Endothelial cell of umbilical vein (primary cell): ENCODE measurements at regions not wholly inside any gene's neighbourhood (a gene's known extent, or its start where the extent isn't known, plus 50 kb on each side); places are given as distances from the start of the nearest gene placed in this dataset.

ENCODE experiments used
- BruUV-seq: library from RNA; stranded (reverse); fragments of 400-500 nt; replicated peaks from 2 replicates; lab custom pipeline; 2021; lab: Mats Ljungman, UMichigan
- CTCF ChIA-PET: fragments of 300-600, 350-600 bp; sonication (Branson Sonifier 250); formaldehyde crosslinking; loops from one replicate; lab custom pipeline; 2021; ENCODE audit warnings: antibody characterized with exemption, inconsistent platforms; lab: Charles Lee
- POLR2A ChIA-PET: fragments of 300-600, 350-600 bp; sonication (Branson Sonifier 250); formaldehyde crosslinking; loops from one replicate; lab custom pipeline; 2021; ENCODE audit warnings: antibody characterized with exemption, inconsistent platforms; lab: Charles Lee
- DNase-seq: peaks from one replicate; pipeline ENCODE4 v3.0.0-alpha.2; 2011; ENCODE audit warnings: low read depth, low spot score
- FAIRE-seq: peaks from 2 replicates; lab custom pipeline; 2011; peaks lifted over from hg19 to GRCh38; lab: Jason Lieb, UNC
- H2AFZ ChIP-seq: 2 replicates; pipeline ENCODE4 v1.6.0; 2012; ENCODE audit warnings: low read depth, low read length, control low read depth, inconsistent platforms
- H3K27ac ChIP-seq: 2 replicates; pipeline ENCODE4 v1.5.1; 2011; ENCODE audit warnings: low read depth, mild to moderate bottlenecking, control low read depth, low read length, moderate library complexity; ENCODE audit not compliant: insufficient read depth
- H3K27me3 ChIP-seq, 2 experiments: 2 replicates each; pipeline versions ENCODE4 v1.6.0 to v1.6.1; 2011; ENCODE audit warnings: low read length in 2 of 2, mixed read lengths in 1 of 2; ENCODE audit not compliant: control insufficient read depth in 2 of 2, insufficient read depth in 2 of 2
- H3K36me3 ChIP-seq, 2 experiments: 2 replicates in 1 of 2; 3 replicates in 1 of 2; pipeline ENCODE4 v1.5.1; 2011; ENCODE audit warnings: low read length in 2 of 2, mild to moderate bottlenecking in 1 of 2, moderate library complexity in 1 of 2; ENCODE audit not compliant: control insufficient read depth in 2 of 2, insufficient read depth in 2 of 2; ENCODE audit errors: extremely low read depth in 1 of 2
- H3K4me1 ChIP-seq: 3 replicates; pipeline ENCODE4 v1.5.1; 2011; ENCODE audit warnings: mild to moderate bottlenecking, low read length; ENCODE audit not compliant: control insufficient read depth, insufficient read depth; ENCODE audit errors: extremely low read depth
- H3K4me2 ChIP-seq: 2 replicates; pipeline ENCODE4 v1.6.1; 2011; ENCODE audit warnings: low read length, control low read depth, mixed read lengths; ENCODE audit not compliant: insufficient read depth
- H3K4me3 ChIP-seq, 3 experiments: fragments of 200-600 bp in 1 of 3; sonication (generic), shearing (Covaris generic) in 1 of 3; replicated peaks in 1 of 3; 2 replicates each; pipeline ENCODE4 v1.5.1; 2011 to 2016; ENCODE audit warnings: control low read depth in 3 of 3, low read length in 3 of 3, mild to moderate bottlenecking in 2 of 3, inconsistent platforms in 1 of 3, low read depth in 1 of 3, moderate library complexity in 1 of 3; ENCODE audit not compliant: insufficient read depth in 1 of 3
- H3K79me2 ChIP-seq: 2 replicates; pipeline ENCODE4 v1.6.0; 2012; ENCODE audit warnings: low read length, inconsistent platforms; ENCODE audit not compliant: control insufficient read depth, insufficient read depth
- H3K9ac ChIP-seq: replicated peaks from 2 replicates; pipeline ENCODE3; 2011; ENCODE audit warnings: low read length, control low read depth; ENCODE audit not compliant: insufficient read depth; ENCODE audit errors: extremely low read depth
- H3K9me1 ChIP-seq: replicated peaks from 3 replicates; pipeline ENCODE4 v1.6.0; 2011; ENCODE audit warnings: mild to moderate bottlenecking, low read length; ENCODE audit not compliant: control insufficient read depth, insufficient read depth; ENCODE audit errors: extremely low read depth
- H3K9me3 ChIP-seq: replicated peaks from 2 replicates; pipeline ENCODE4 v1.5.1; 2012; ENCODE audit warnings: low read length, inconsistent platforms; ENCODE audit not compliant: control insufficient read depth, insufficient read depth
- H4K20me1 ChIP-seq: replicated peaks from 2 replicates; pipeline ENCODE3; 2011; ENCODE audit warnings: mild to moderate bottlenecking, low read length; ENCODE audit not compliant: control insufficient read depth, insufficient read depth; ENCODE audit errors: extremely low read depth
- EZH2 ChIP-seq: IDR thresholded peaks from 2 replicates; pipeline ENCODE4 v1.6.1; 2012; ENCODE audit warnings: borderline replicate concordance, low read depth, mild to moderate bottlenecking, moderate library complexity, low read length, inconsistent platforms; ENCODE audit not compliant: severe bottlenecking
- FOS ChIP-seq: IDR thresholded peaks from 2 replicates; pipeline ENCODE4 v1.6.1; 2011; ENCODE audit warnings: mild to moderate bottlenecking, low read length, moderate library complexity, borderline replicate concordance; ENCODE audit not compliant: insufficient read depth
- GATA2 ChIP-seq: IDR thresholded peaks from 2 replicates; pipeline ENCODE4 v1.7.0; 2011; ENCODE audit warnings: low read depth, mild to moderate bottlenecking, moderate library complexity, mixed read lengths, low read length; ENCODE audit not compliant: insufficient read length, insufficient read depth
- JUN ChIP-seq: IDR thresholded peaks from 2 replicates; pipeline ENCODE4 v1.6.1; 2011; ENCODE audit warnings: borderline replicate concordance, low read depth; ENCODE audit not compliant: insufficient read length, insufficient read depth
- MAX ChIP-seq: IDR thresholded peaks from 2 replicates; pipeline ENCODE4 v1.6.1; 2011; ENCODE audit not compliant: insufficient read depth, insufficient read length
- MYC ChIP-seq: IDR thresholded peaks from one replicate; pipeline ENCODE4 v1.6.1; 2011; ENCODE audit warnings: mild to moderate bottlenecking, low read depth, low read length
- POLR2A ChIP-seq: IDR thresholded peaks from 2 replicates; pipeline ENCODE4 v1.6.1; 2012; ENCODE audit warnings: low read depth, mild to moderate bottlenecking, control low read depth, low read length
- POLR2AphosphoS5 ChIP-seq: IDR thresholded peaks from 2 replicates; pipeline ENCODE4 v1.6.1; 2012; ENCODE audit warnings: low read depth, mild to moderate bottlenecking, control low read depth, low read length, moderate library complexity; ENCODE audit not compliant: insufficient read depth
- dilution Hi-C: fragments of 300-500 bp; cut with MboI; formaldehyde crosslinking; loops from one replicate; pipeline ENCODE4 v1.15.0; 2019; ENCODE audit warnings: low sequenced_read_pairs; ENCODE audit not compliant: extremely low pct_ligation_motif_present
- intact Hi-C: fragments of 100-400 bp; cut with micrococcal nuclease; formaldehyde crosslinking; loops from one replicate; pipeline ENCODE4 v1.10.0; 2022
- TF ChIP-seq, protein P1 (sequence below), 2 donors: IDR thresholded peaks; 1 replicate in 1 of 2; 2 replicates in 1 of 2; pipeline ENCODE4 v1.5.1; 2011; ENCODE audit warnings: low read length in 2 of 2, mild to moderate bottlenecking in 2 of 2, moderate library complexity in 2 of 2, control low read depth in 1 of 2, inconsistent platforms in 1 of 2, low read depth in 1 of 2; ENCODE audit not compliant: insufficient read depth in 1 of 2; ENCODE audit errors: extremely low read depth in 1 of 2

DNA sequence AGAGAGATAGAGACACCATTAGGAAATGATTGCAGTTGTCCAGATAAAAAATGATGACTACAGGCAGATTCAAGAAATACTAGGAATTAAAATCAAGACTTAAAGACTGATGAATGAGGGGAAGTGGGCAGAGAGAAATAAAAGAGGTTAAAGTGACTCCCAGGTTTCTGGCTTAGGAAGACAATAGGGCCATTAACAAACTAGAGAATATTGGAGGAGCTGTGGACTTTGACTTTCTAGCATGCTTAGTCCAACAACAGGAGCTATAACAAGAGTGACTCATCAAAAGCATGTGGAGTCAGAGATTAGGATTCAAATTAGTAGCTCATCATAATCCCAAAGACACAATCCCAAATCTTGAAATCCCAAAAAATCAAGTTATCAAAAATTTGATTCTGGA lies 101.5 kb downstream of the BMP4 start:
- no peak overlapping the region for H3K4me2 ChIP-seq
- no peak for TF ChIP-seq MAX
- TF ChIP-seq MYC: no peak
- no peak for TF ChIP-seq POLR2AphosphoS5
- TF ChIP-seq, protein P1, sequence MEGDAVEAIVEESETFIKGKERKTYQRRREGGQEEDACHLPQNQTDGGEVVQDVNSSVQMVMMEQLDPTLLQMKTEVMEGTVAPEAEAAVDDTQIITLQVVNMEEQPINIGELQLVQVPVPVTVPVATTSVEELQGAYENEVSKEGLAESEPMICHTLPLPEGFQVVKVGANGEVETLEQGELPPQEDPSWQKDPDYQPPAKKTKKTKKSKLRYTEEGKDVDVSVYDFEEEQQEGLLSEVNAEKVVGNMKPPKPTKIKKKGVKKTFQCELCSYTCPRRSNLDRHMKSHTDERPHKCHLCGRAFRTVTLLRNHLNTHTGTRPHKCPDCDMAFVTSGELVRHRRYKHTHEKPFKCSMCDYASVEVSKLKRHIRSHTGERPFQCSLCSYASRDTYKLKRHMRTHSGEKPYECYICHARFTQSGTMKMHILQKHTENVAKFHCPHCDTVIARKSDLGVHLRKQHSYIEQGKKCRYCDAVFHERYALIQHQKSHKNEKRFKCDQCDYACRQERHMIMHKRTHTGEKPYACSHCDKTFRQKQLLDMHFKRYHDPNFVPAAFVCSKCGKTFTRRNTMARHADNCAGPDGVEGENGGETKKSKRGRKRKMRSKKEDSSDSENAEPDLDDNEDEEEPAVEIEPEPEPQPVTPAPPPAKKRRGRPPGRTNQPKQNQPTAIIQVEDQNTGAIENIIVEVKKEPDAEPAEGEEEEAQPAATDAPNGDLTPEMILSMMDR (IDR thresholded peaks at IDR 0.05; ENCODE audit: extremely low read depth in 1 of 2, insufficient read depth in 1 of 2, low read depth in 1 of 2, low read length in 2 of 2): no peak
- TF ChIP-seq POLR2A: no peak
- peak; percentile 18 for TF ChIP-seq FOS
- no peak for TF ChIP-seq GATA2
- TF ChIP-seq JUN: peak; percentile 23
- TF ChIP-seq EZH2: no peak
- no peaks in the 10 kb centered on the region for H3K9me3 ChIP-seq

More for the DNA sequence above, 101.5 kb downstream of the BMP4 start:
- no peaks in the 10 kb centered on the region for H3K9me1 ChIP-seq
- H4K20me1 ChIP-seq: no peaks in the 10 kb centered on the region
- ChIA-PET POLR2A (no interaction called here), CTCF (no interaction called here)
- no peak overlapping the region for H3K9ac ChIP-seq
- no peaks in the 10 kb centered on the region for H3K79me2 ChIP-seq
- no peak overlapping the region for H3K27ac ChIP-seq
- dilution Hi-C loops: no loop called here
- H3K36me3 ChIP-seq: no peaks in the 10 kb centered on the region
- no peak overlapping the region for H3K4me3 ChIP-seq
- intact Hi-C loops: no loop called here
- H3K27me3 ChIP-seq: no peaks in the 10 kb centered on the region
- DNase-seq (no peak), FAIRE-seq (no peak)
- no TSS peak for BruUV-seq
- H2AFZ ChIP-seq: no peak overlapping the region
- peaks cover 14% of the 10 kb centered on the region for H3K4me1 ChIP-seq
